AG04449 (cell line): ENCODE measurements at regions not wholly inside any gene's neighbourhood (a gene's known extent, or its start where the extent isn't known, plus 50 kb on each side); places are given as distances from the start of the nearest gene placed in this dataset.

Experiments
- CTCF ChIA-PET: fragments of 350-600 bp; formaldehyde crosslinking; extraction: SDS; loops from one replicate; lab custom pipeline; 2021; ENCODE audit warnings: antibody characterized with exemption; lab: Yijun Ruan, JAX
- POLR2A ChIA-PET: fragments of 400-600, 350-600 bp; formaldehyde crosslinking; extraction: SDS; loops from one replicate; lab custom pipeline; 2020; ENCODE audit warnings: antibody characterized with exemption, inconsistent platforms; lab: Yijun Ruan, JAX
- DNase-seq: peaks from one replicate; pipeline ENCODE4 v3.0.0-alpha.2; 2010; ENCODE audit warnings: low read depth, low spot score
- H3K4me3 ChIP-seq: 2 replicates; pipeline ENCODE4 v1.5.1; 2011; ENCODE audit warnings: low read depth, mild to moderate bottlenecking, control low read depth, low read length
- TF ChIP-seq, protein P1 (sequence below): IDR thresholded peaks from one replicate; pipeline ENCODE4 v1.5.1; 2011; ENCODE audit warnings: mild to moderate bottlenecking, moderate library complexity, low read length, control low read depth, inconsistent platforms; ENCODE audit not compliant: insufficient read depth; ENCODE audit errors: missing control alignments

- no peak overlapping the region for H3K4me3 ChIP-seq
- CTCF ChIA-PET: no interaction called here
- DNase-seq: no peak
- POLR2A ChIA-PET: no interaction called here
- TF ChIP-seq, protein P1, sequence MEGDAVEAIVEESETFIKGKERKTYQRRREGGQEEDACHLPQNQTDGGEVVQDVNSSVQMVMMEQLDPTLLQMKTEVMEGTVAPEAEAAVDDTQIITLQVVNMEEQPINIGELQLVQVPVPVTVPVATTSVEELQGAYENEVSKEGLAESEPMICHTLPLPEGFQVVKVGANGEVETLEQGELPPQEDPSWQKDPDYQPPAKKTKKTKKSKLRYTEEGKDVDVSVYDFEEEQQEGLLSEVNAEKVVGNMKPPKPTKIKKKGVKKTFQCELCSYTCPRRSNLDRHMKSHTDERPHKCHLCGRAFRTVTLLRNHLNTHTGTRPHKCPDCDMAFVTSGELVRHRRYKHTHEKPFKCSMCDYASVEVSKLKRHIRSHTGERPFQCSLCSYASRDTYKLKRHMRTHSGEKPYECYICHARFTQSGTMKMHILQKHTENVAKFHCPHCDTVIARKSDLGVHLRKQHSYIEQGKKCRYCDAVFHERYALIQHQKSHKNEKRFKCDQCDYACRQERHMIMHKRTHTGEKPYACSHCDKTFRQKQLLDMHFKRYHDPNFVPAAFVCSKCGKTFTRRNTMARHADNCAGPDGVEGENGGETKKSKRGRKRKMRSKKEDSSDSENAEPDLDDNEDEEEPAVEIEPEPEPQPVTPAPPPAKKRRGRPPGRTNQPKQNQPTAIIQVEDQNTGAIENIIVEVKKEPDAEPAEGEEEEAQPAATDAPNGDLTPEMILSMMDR: no peak
These were observed 340.2 kb downstream of the PTPRU start for GRCh38 chr1:29576510-29576909.

GRCh38 chr1:29575826-29576225, 339.5 kb downstream of the PTPRU start:
- CTCF ChIA-PET: no interaction called here
- DNase-seq: no peak
- TF ChIP-seq, protein P1: no peak
- POLR2A ChIA-PET: no interaction called here
- H3K4me3 ChIP-seq: no peak overlapping the region

DNA sequence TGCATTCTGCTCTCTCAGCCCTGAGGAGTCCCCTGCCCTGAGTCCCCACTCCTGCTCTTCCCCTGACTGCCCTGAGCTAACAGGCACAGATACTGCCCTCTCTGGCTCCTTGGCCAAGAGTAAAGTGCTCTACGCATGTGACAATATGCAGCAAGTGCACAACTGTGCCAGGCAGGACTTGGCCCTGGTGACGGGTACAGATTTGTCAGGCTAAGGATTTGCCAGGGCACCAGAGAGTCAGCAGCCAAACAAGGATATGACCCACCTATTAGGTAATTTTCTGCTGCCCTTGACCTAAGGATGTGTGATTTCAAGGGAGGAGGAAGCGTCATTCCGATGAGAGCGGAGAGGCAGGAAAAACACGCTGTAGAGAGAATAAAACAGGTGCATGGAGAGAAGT, 339.0 kb downstream of the PTPRU start:
- no peak overlapping the region for H3K4me3 ChIP-seq
- ChIA-PET POLR2A (no interaction called here), CTCF (no interaction called here)
- TF ChIP-seq, protein P1: no peak
- DNase-seq: no peak

GRCh38 chr1:29574871-29575270, 338.5 kb downstream of the PTPRU start:
- CTCF ChIA-PET: no interaction called here
- DNase-seq: no peak
- H3K4me3 ChIP-seq: no peak overlapping the region
- POLR2A ChIA-PET: no interaction called here
- TF ChIP-seq, protein P1: no peak

DNA sequence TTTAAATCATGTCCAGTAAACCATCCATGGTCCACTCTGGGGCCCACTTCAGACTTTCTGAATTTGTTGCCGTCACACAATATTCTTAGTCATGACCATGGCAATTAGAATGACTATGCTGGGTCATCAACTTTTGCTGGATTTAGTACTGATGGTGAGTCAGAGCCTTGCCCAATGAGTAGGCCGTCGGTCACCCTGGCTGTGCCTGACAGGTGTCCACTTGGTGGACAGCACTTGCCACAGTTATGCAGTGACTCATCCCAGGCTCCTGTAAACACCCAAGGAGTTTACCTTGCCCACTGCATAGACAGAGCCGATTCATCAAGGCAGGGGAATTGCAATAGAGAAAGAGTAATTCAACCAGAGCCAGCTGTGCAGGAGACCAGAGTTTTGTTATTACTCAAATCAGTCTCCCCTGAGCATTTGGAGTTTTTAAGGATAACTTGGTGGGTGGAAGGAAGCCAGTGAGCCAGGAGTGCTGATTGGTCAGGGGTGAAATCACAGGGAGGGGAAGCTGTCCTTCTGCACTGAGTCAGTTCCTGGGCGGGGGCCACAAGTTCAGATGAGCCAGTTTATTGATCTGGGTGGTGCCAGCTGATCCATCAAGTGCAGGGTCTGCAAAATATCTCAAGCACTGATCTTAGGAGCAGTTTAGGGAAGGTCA, 333.8 kb downstream of the PTPRU start:
- CTCF ChIA-PET: interaction anchor here (1.2 kb wide), 1 partner anchor 133 kb away, joined by 4 read pairs; no protein-coding TSS in a partner anchor
- DNase-seq: peak; percentile 14
- POLR2A ChIA-PET: no interaction called here
- H3K4me3 ChIP-seq: no peak overlapping the region
- TF ChIP-seq, protein P1: no peak

- H3K4me3 ChIP-seq: no peak overlapping the region
- POLR2A ChIA-PET: no interaction called here
- CTCF ChIA-PET: no interaction called here
- TF ChIP-seq, protein P1: no peak
- no peak for DNase-seq
These were observed 330.9 kb downstream of the PTPRU start for GRCh38 chr1:29567257-29567656.
